ENCODE measurements at regions not wholly inside any gene's neighbourhood (a gene's known extent, or its start where the extent isn't known, plus 50 kb on each side); places are given as distances from the start of the nearest gene placed in this dataset.

DNA sequence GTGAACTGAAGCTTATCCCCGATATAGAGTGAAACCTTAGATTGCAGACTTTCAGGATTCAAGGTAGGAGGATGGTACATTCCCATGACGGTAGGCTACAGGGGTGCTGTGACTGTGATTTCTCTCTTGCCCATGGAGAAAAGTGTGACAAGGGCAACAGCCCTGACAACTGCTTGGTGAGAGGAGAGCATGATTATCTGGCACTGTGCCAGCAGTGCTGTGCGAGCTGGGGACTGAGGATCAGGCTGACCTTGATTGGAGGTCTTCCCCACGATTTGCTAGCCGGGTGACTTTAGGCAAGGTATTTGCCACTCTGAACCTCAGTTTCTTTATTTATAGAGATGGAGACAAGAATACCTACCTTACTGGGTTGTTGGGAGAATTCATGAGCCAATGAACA, 229.5 kb downstream of the PTEN start:
- intact Hi-C loops (cut with DNase I; ENCODE audit: low total_unique reads), result no loop called here
- Histone ChIP-seq H3K4me3 (no peak overlapping the region), H3K36me3 (no peaks in the 10 kb centered on the region), H3K4me1 (no peaks in the 10 kb centered on the region), H3K27me3 (no peaks in the 10 kb centered on the region), H3K27ac (no peak overlapping the region), H3K9me3 (no peaks in the 10 kb centered on the region)
- DNase-seq (ENCODE audit: low spot score in 2 of 2), result no peak
- TF ChIP-seq, protein P1, sequence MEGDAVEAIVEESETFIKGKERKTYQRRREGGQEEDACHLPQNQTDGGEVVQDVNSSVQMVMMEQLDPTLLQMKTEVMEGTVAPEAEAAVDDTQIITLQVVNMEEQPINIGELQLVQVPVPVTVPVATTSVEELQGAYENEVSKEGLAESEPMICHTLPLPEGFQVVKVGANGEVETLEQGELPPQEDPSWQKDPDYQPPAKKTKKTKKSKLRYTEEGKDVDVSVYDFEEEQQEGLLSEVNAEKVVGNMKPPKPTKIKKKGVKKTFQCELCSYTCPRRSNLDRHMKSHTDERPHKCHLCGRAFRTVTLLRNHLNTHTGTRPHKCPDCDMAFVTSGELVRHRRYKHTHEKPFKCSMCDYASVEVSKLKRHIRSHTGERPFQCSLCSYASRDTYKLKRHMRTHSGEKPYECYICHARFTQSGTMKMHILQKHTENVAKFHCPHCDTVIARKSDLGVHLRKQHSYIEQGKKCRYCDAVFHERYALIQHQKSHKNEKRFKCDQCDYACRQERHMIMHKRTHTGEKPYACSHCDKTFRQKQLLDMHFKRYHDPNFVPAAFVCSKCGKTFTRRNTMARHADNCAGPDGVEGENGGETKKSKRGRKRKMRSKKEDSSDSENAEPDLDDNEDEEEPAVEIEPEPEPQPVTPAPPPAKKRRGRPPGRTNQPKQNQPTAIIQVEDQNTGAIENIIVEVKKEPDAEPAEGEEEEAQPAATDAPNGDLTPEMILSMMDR (IDR thresholded peaks at IDR 0.05), result no peak
- no peak for TF ChIP-seq POLR2AphosphoS5 (IDR thresholded peaks at IDR 0.05)
- no peak for TF ChIP-seq POLR2A (IDR thresholded peaks at IDR 0.05)

DNA sequence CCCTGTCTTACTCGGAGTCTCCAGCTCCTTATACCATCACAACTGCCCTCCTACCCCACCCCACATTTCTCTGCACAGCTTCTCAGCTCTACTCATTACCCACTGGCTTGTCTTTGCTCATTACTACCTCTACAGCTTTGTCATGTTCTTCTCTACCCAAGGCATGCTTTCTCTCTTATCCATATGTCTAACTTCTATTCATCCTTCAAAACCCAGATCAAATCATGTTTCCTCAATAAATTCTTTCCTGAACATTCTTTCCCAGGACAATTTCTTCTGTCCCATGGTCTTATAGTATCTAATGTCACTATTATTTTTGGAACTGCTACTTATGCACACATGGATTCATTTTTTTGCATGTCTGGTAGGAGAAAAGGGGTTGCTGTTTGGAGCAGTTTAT, 231.4 kb downstream of the PTEN start:
- H3K4me3 ChIP-seq, result no peak overlapping the region
- no peak for DNase-seq (ENCODE audit: low spot score in 2 of 2)
- H3K27me3 ChIP-seq, result no peaks in the 10 kb centered on the region
- TF ChIP-seq POLR2AphosphoS5 (IDR thresholded peaks at IDR 0.05) (no peak), POLR2A (IDR thresholded peaks at IDR 0.05) (no peak)
- TF ChIP-seq, protein P1 (IDR thresholded peaks at IDR 0.05), result no peak
- intact Hi-C loops (cut with DNase I; ENCODE audit: low total_unique reads), result no loop called here
- no peaks in the 10 kb centered on the region for H3K9me3 ChIP-seq
- H3K36me3 ChIP-seq, result no peaks in the 10 kb centered on the region
- H3K4me1 ChIP-seq, result no peaks in the 10 kb centered on the region
- no peak overlapping the region for H3K27ac ChIP-seq

DNA sequence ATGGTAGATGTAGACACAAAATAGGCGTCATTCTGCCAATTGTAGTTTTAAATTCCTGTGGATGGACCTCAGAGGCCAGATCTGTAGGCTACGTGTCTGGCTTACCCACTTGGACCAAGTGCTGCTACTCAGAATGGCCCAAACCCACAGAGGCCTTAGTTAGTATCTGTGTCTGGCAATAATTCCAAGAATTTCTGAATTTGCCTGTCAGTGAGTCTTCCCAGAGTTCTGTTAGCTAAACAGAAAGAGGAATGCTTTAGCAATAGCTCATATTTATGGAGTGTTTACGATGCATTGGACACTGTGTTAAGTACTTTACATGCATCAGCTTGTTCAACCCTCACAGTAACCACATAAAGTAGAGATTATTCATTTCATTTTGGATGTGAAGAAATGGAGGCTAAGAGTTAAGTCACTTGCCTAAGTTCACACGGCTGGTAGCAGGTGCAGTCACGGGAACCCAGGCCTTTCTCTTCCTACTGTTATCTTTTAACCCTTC, 231.8 kb downstream of the PTEN start:
- no peak for DNase-seq (ENCODE audit: low spot score in 2 of 2)
- Histone ChIP-seq H3K4me3 (no peak overlapping the region), H3K9me3 (no peaks in the 10 kb centered on the region), H3K4me1 (no peaks in the 10 kb centered on the region), H3K27me3 (no peaks in the 10 kb centered on the region), H3K27ac (no peak overlapping the region), H3K36me3 (no peaks in the 10 kb centered on the region)
- intact Hi-C loops (cut with DNase I; ENCODE audit: low total_unique reads), result no loop called here
- TF ChIP-seq POLR2AphosphoS5 (IDR thresholded peaks at IDR 0.05) (no peak), POLR2A (IDR thresholded peaks at IDR 0.05) (no peak)
- TF ChIP-seq, protein P1 (IDR thresholded peaks at IDR 0.05), result no peak

DNA sequence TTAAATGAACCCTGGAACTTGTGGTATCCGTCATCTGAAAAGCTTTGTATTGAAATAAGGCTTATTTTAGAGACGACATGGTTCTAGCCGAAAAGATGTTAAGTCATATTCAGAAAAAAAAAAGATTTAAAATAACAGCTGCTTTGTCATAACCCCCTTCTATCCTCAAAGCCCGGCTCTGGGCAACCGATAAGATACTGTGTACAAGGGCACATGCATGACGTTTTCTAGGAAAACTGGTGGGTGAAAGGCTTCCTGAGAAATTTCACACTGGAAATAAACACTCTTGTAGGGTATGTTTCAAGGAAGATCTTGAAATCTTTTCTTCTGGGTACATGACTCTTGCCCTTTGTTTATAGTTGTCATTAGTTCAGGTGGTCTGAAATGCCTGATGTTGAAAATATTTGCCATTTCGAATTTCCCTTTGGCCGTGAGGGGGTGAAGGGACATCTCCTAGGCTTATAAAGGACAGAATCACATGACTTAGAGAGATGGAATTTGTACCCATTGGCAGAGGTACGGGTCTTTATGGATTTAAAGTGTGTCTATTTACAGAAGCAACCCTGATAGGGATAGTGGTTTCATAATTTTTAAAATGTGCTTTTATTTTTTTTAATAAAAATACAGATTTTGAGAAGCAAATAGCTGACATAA, 232.5 kb downstream of the PTEN start:
- Histone ChIP-seq H3K4me1 (no peaks in the 10 kb centered on the region), H3K36me3 (no peaks in the 10 kb centered on the region), H3K27ac (no peak overlapping the region), H3K27me3 (no peaks in the 10 kb centered on the region), H3K4me3 (no peak overlapping the region), H3K9me3 (no peaks in the 10 kb centered on the region)
- intact Hi-C loops (cut with DNase I; ENCODE audit: low total_unique reads), result no loop called here
- TF ChIP-seq POLR2AphosphoS5 (IDR thresholded peaks at IDR 0.05), result no peak
- TF ChIP-seq POLR2A (IDR thresholded peaks at IDR 0.05), result no peak
- TF ChIP-seq, protein P1 (IDR thresholded peaks at IDR 0.05), result no peak
- DNase-seq (ENCODE audit: low spot score in 2 of 2), result no peak

DNA sequence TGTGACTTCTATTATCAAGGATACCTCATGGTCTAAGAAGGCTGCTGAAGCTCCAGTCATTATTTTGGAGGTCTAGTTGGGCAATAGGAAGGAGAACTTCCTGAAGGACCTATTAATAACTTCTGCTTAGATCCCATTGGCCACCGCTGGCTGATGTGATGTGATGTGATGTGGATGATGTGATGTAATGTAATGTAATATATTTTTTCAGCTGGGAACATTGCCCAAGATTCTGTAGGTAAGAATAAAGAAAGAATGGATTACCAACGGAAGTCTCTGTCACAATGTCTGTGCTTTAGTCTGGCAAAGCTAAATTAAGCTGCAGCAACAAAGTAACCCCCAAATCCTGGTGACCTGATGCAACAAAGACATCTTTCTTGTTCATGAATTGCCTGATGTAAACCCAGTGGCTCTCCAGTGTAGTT, 233.7 kb downstream of the PTEN start:
- Histone ChIP-seq H3K4me1 (no peaks in the 10 kb centered on the region), H3K4me3 (no peak overlapping the region), H3K36me3 (no peaks in the 10 kb centered on the region), H3K9me3 (no peaks in the 10 kb centered on the region), H3K27me3 (no peaks in the 10 kb centered on the region), H3K27ac (no peak overlapping the region)
- intact Hi-C loops (cut with DNase I; ENCODE audit: low total_unique reads), result no loop called here
- no peak for TF ChIP-seq POLR2AphosphoS5 (IDR thresholded peaks at IDR 0.05)
- TF ChIP-seq, protein P1 (IDR thresholded peaks at IDR 0.05), result no peak
- DNase-seq (ENCODE audit: low spot score in 2 of 2), result no peak
